ENCODE measurements at regions not wholly inside any gene's neighbourhood (a gene's known extent, or its start where the extent isn't known, plus 50 kb on each side); places are given as distances from the start of the nearest gene placed in this dataset.
A peak's percentile ranks its signal among the peaks of the same experiment; 100 is the strongest.

DNA sequence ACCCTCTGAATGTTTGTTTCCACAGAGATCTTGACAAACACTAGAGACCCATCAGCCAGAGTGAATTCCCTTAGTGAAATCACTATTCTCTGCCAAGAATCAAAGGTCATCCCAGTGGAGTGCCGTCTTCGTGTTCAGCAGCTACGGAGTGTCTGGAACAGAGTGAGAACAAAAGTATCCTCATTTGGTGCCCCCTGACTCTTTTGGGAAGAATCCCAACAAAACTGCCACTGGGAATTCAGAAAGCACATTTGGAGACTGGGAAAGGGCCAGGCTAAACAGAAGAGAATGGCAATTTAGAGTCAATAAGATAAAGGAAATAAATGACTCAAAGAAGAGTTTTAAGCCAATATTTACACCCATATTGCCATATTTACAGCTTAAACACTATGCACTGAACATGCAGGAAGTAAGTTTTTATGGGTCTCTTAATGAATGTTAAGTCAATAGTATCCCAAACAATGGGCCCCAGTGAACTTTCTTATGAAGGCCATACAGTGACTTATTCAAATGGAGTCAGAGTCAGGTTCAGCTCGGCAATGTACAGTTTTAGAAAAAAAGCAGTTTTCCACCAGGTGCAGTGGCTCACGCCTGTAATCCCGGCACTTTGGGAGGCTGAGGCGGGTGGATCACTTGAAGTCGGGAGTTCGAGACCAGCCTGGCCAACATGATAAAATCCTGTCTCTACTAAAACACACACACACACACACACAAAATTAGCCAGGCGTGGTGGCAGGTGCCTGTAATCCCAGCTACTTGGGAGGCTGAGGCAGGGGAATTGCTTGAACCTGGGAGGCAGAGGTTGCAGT lies 392.6 kb downstream of the KLF5 start:
- DNase-seq (ENCODE audit: low read depth): no peak
- TF ChIP-seq, protein P1, sequence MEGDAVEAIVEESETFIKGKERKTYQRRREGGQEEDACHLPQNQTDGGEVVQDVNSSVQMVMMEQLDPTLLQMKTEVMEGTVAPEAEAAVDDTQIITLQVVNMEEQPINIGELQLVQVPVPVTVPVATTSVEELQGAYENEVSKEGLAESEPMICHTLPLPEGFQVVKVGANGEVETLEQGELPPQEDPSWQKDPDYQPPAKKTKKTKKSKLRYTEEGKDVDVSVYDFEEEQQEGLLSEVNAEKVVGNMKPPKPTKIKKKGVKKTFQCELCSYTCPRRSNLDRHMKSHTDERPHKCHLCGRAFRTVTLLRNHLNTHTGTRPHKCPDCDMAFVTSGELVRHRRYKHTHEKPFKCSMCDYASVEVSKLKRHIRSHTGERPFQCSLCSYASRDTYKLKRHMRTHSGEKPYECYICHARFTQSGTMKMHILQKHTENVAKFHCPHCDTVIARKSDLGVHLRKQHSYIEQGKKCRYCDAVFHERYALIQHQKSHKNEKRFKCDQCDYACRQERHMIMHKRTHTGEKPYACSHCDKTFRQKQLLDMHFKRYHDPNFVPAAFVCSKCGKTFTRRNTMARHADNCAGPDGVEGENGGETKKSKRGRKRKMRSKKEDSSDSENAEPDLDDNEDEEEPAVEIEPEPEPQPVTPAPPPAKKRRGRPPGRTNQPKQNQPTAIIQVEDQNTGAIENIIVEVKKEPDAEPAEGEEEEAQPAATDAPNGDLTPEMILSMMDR (IDR thresholded peaks at IDR 0.05; ENCODE audit: low read length, missing control alignments): no peak
- no peak overlapping the region for H3K4me3 ChIP-seq (replicated peaks; ENCODE audit: low read depth, low read length)

DNA sequence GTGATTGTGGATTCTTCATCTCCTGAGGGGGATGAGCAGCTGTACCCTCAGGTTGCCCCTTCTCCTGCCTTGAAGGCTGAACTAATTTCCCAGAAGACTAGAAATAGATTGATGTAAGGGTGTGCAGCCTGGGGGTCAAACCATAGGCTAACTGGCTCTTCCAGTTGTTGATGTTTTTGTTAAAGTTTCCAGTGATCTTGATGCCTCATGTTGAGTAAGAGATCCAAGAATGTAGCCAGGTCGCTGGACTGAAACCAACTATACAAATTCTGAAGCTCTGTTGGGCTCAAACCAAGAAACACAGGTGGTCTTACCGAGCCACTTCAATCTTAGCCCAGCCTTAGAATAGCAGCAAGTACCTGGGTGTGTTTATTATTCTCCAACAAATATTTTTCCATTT lies 391.8 kb downstream of the KLF5 start:
- no peak for DNase-seq (ENCODE audit: low read depth)
- TF ChIP-seq, protein P1 (IDR thresholded peaks at IDR 0.05; ENCODE audit: low read length, missing control alignments): no peak
- H3K4me3 ChIP-seq (replicated peaks; ENCODE audit: low read depth, low read length): no peak overlapping the region

DNA sequence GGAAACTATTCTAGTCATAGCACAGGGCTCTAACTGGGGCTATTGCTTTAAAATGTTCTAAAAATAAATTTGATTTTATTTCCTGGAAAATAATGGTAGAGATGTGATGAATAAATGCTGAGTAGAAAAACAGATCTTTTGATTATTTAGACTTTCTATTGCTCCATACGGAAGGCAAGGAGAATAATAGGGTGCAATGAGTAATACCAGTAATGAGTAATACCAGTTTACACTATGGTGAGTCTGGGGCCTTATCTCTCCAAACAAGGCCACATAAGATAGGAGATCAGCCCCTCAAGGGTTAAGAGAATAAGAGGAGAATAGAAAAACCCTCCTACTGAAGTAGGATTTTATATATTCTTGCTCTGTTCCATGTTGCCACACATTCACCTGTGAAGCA lies 390.4 kb downstream of the KLF5 start:
- TF ChIP-seq, protein P1 (IDR thresholded peaks at IDR 0.05; ENCODE audit: low read length, missing control alignments): no peak
- DNase-seq (ENCODE audit: low read depth): peak; percentile 32
- H3K4me3 ChIP-seq (replicated peaks; ENCODE audit: low read depth, low read length): no peak overlapping the region

DNA sequence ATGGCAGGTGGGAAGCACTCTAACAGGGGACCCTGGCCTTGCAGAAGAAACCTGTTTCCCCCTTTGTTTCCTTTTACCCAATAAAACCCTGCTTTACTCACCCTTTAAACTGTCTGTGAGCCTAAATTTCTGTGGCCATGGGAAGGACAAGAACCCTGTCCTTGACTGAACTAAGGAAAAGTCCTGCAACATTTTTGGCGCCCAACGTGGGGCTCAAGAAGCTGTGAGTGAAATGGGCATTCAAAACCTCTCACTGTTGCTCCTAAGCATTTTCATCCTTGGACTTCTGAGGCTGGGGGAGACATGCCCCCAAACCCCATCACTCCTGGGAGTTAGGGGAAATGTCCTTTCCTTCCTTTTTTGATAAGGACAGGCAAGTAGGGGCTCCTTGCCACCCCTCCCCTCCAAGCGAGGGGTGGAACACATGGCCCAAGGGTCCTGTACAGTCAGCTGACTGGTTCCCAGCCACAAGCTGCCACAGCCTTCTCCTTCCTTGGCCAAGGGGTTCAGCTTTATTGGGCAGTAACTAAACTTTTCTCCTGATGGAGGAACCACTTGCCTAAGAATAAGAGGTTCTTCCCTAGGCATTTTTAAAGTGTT lies 381.6 kb downstream of the KLF5 start:
- H3K4me3 ChIP-seq (replicated peaks; ENCODE audit: low read depth, low read length): no peak overlapping the region
- peak; percentile 29 for DNase-seq (ENCODE audit: low read depth)
- TF ChIP-seq, protein P1 (IDR thresholded peaks at IDR 0.05; ENCODE audit: low read length, missing control alignments): no peak

DNA sequence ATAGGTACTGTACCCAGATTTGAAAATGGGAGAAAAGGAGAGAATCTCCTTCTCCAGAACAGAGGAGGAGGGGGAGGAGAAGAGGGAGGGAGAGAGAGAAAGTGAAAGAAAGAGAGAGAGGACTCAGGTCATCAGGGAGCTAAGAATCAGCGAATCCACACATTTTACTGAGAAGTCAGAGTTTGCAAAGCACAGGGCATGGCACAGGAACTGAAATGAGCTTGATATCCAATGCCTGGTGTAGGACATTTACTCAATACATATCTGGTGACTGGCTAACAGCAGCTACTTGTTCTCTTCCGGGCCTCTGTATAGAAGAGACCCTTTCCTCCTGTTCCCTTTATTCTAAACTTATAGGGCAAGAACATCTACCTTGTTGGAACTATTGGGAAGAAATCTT lies 375.1 kb downstream of the KLF5 start:
- no peak for DNase-seq (ENCODE audit: low read depth)
- TF ChIP-seq, protein P1 (IDR thresholded peaks at IDR 0.05; ENCODE audit: low read length, missing control alignments): no peak
- H3K4me3 ChIP-seq (replicated peaks; ENCODE audit: low read depth, low read length): no peak overlapping the region

DNA sequence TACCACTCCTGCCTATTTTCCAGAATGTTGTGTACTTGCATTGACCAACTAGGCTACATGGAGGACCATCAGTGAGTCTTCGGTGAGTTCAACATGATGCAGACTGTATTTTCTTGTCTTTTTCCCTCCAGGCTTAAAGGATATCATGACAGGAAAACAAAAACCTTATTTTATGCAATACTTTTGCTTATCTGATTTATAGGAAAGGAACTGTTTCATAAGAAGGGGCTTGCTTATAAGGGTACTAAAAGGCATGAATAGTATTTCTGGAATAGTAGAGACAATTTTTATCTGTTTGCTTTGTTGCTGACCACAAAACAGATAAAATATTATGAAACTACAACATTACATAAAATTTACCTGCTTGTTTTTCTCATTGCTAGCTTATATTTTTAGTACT lies 374.7 kb downstream of the KLF5 start:
- TF ChIP-seq, protein P1 (IDR thresholded peaks at IDR 0.05; ENCODE audit: low read length, missing control alignments): no peak
- DNase-seq (ENCODE audit: low read depth): no peak
- H3K4me3 ChIP-seq (replicated peaks; ENCODE audit: low read depth, low read length): no peak overlapping the region

Data from fibroblast of pulmonary artery (primary cell).